Esophagus muscularis mucosa (tissue), 4 donors: ENCODE measurements at regions not wholly inside any gene's neighbourhood (a gene's known extent, or its start where the extent isn't known, plus 50 kb on each side); places are given as distances from the start of the nearest gene placed in this dataset.
"Not testable (repeated sequence)": the region's sequence is repeated elsewhere in the genome, so short reads cannot be mapped to it uniquely, and the experiment has no call there.

ENCODE experiments used
- DNase-seq: peaks from one replicate; pipeline ENCODE4 v3.0.0-alpha.2; 2017; ENCODE audit errors: extremely low spot score
- H3K27ac ChIP-seq, 4 donors: fragments of 200-600 bp; sonication (generic); replicated peaks in 1 of 4; 1 replicate in 3 of 4; 2 replicates in 1 of 4; pipeline ENCODE4 v1.5.1; 2016 to 2019; ENCODE audit warnings: mild to moderate bottlenecking in 1 of 4
- H3K27me3 ChIP-seq, 4 donors: fragments of 200-600 bp; sonication (generic); one replicate each; pipeline versions ENCODE4 v1.5.1 to v1.6.0; 2016 to 2019
- H3K36me3 ChIP-seq, 4 donors: fragments of 200-600 bp; sonication (generic); one replicate each; pipeline ENCODE4 v1.5.1; 2016 to 2019
- H3K4me1 ChIP-seq, 4 donors: fragments of 200-600 bp; sonication (generic); one replicate each; pipeline ENCODE4 v1.5.1; 2016 to 2019
- H3K4me3 ChIP-seq, 4 donors: fragments of 200-600 bp; sonication (generic); 1 replicate in 2 of 4; 2 replicates in 2 of 4; pipeline ENCODE4 v1.5.1; 2016 to 2019; ENCODE audit warnings: mild to moderate bottlenecking in 4 of 4, moderate library complexity in 1 of 4
- H3K9me3 ChIP-seq, 4 donors: fragments of 200-600 bp; sonication (generic); 1 replicate in 3 of 4; 2 replicates in 1 of 4; pipeline ENCODE4 v1.5.1; 2016 to 2019
- CTCF ChIP-seq, 3 experiments: fragments of 200-600 bp in 2 of 3; fragments of 450-650 bp in 1 of 3; sonication (generic) in 2 of 3; IDR thresholded peaks; one replicate each; pipeline ENCODE4 v1.5.1; 2017 to 2019; ENCODE audit warnings: antibody characterized with exemption in 3 of 3, mild to moderate bottlenecking in 2 of 3, moderate library complexity in 1 of 3
- EP300 ChIP-seq: sonication (generic); formaldehyde crosslinking; IDR thresholded peaks from one replicate; pipeline ENCODE4 v1.6.1; 2017; ENCODE audit warnings: antibody characterized with exemption
- POLR2A ChIP-seq: fragments of 450-650 bp; IDR thresholded peaks from one replicate; pipeline ENCODE4 v1.6.1; 2017; ENCODE audit warnings: antibody characterized with exemption, moderate library complexity, mild to moderate bottlenecking, low read depth
- POLR2AphosphoS5 ChIP-seq, 2 donors: sonication (generic); formaldehyde crosslinking; IDR thresholded peaks; one replicate each; pipeline ENCODE4 v1.6.1; 2017; ENCODE audit warnings: antibody characterized with exemption in 2 of 2
- WGBS: methylation state at CpG from one replicate; pipeline ENCODE4 v1.1.5; 2018; 5-methylcytosine and 5-hydroxymethylcytosine counted together
- intact Hi-C: fragments of 100-400 bp; cut with DNase I; formaldehyde crosslinking; loops from one replicate; pipeline ENCODE4 v1.15.1; 2023

GRCh38 chr6:119832411-119832810 lies 482.9 kb upstream of the MAN1A1 start:
- TF ChIP-seq EP300: no peak
- TF ChIP-seq POLR2AphosphoS5 (IDR thresholded peaks at IDR 0.05): no peak
- no peak for TF ChIP-seq POLR2A
- TF ChIP-seq CTCF (IDR thresholded peaks at IDR 0.05): no peak
- H3K27ac ChIP-seq: no peak overlapping the region
- no peaks in the 10 kb centered on the region for H3K4me1 ChIP-seq
- H3K36me3 ChIP-seq: no peaks in the 10 kb centered on the region
- H3K27me3 ChIP-seq: no peaks in the 10 kb centered on the region
- intact Hi-C loops: no loop called here
- no peak for DNase-seq
- H3K9me3 ChIP-seq: no peaks in the 10 kb centered on the region
- H3K4me3 ChIP-seq: no peak overlapping the region
- 55% methylated on average over 1 of the region's 1 CpG for WGBS

DNA sequence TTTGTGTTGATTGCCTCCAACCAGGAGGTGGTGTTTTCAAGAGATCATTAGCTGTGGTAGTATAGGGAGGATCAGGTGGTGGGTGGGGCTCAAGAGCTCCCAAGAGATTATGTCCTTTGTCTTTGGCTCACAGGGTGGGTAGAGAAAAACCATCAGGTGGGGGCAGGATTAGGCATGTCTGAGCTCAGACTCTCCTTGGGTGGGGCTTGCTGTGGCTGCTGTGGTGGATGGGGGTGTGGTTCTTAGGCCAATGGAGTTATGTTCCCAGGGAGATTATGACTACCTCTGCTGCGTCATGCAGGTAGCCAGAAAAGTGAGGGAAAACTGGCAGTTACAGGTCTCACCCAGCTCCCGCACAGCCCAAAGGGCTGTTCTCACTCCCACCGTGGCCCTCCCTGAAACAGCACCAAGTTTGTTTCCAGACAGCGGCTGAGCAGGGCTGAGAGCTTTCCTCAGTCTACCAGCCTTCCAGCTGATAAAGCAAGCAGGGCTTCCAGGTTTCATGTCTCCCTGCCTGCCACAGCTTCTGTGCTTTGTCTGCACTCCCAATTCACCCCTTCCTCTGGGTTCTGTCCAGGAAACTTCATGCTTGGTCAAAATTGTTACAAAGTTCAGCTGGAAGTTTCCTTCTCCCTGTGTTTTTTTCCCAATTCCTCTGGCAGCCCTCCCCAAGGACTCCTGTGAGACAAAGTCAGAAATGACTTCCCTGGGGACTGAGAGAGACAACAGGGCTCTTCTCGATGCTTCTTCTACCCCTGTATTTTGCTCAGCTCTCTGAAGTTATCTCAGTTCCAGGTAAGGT lies 481.1 kb upstream of the MAN1A1 start:
- no peak for TF ChIP-seq POLR2A
- TF ChIP-seq CTCF (IDR thresholded peaks at IDR 0.05): no peak
- no peak for TF ChIP-seq EP300
- TF ChIP-seq POLR2AphosphoS5 (IDR thresholded peaks at IDR 0.05): no peak
- WGBS: 85% methylated on average over 5 of the region's 5 CpGs
- H3K36me3 ChIP-seq: no peaks in the 10 kb centered on the region
- intact Hi-C loops: no loop called here
- H3K9me3 ChIP-seq: no peaks in the 10 kb centered on the region
- H3K4me1 ChIP-seq: no peaks in the 10 kb centered on the region
- DNase-seq: no peak
- no peak overlapping the region for H3K4me3 ChIP-seq
- no peaks in the 10 kb centered on the region for H3K27me3 ChIP-seq
- no peak overlapping the region for H3K27ac ChIP-seq

DNA sequence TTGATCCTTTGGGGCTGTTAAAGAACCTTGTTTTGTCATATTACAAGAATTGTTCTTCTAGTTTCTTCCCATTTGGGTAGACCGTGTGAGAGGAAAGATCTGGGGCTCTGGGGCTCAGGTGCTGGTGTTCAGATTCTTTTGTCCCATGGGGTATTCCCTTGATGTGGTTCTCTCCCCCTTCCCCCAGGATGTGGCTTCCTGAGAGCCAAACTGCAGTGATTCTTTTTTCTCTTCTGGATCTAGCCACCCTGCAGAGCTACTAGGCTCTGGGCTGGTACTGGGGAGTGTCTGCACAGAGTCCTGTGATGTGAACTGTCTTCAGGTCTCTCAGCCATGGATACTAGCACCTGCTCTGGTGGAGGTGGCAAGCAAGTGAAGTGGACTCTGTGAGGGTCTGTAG lies 480.5 kb upstream of the MAN1A1 start:
- Histone ChIP-seq H3K9me3 (no peaks in the 10 kb centered on the region), H3K27me3 (no peaks in the 10 kb centered on the region), H3K27ac (no peak overlapping the region), H3K4me1 (no peaks in the 10 kb centered on the region), H3K36me3 (no peaks in the 10 kb centered on the region), H3K4me3 (no peak overlapping the region)
- DNase-seq: no peak
- TF ChIP-seq CTCF (IDR thresholded peaks at IDR 0.05): no peak
- no peak for TF ChIP-seq POLR2AphosphoS5 (IDR thresholded peaks at IDR 0.05)
- TF ChIP-seq EP300: no peak
- TF ChIP-seq POLR2A: no peak
- WGBS: 95% methylated on average over 1 of the region's 1 CpG
- intact Hi-C loops: no loop called here

- H3K4me1 ChIP-seq, DNase-seq, H3K9me3 ChIP-seq, H3K27me3 ChIP-seq, H3K4me3 ChIP-seq, intact Hi-C loops, H3K36me3 ChIP-seq, H3K27ac ChIP-seq: not testable (repeated sequence)
- 92% methylated on average over 4 of the region's 4 CpGs for WGBS
Measured at GRCh38 chr6:119829499-119829898, 479.9 kb upstream of the MAN1A1 start.

DNA sequence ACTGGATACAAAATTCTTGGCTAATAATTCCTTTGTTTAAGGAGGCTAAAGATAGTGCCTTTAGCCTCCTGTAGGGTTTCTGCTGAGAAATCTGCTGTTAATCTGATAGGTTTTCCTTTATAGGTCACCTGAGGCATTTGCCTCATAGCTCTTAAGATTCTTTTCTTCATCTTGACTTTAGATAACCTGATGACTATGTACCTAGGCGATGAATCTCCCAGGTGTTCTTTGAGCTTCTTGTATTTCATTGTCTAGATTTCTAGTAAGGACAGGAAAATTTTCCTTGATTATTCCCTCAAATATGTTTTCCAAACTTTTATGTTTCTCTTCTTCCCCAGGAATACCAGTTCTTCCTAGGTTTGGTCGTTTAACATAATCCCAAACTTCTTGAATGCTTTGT lies 479.4 kb upstream of the MAN1A1 start:
- H3K36me3 ChIP-seq: no peaks in the 10 kb centered on the region
- no peak overlapping the region for H3K4me3 ChIP-seq
- TF ChIP-seq POLR2AphosphoS5 (IDR thresholded peaks at IDR 0.05) (no peak), EP300 (no peak), POLR2A (no peak), CTCF (IDR thresholded peaks at IDR 0.05) (no peak)
- H3K27me3 ChIP-seq: no peaks in the 10 kb centered on the region
- no peaks in the 10 kb centered on the region for H3K9me3 ChIP-seq
- no peaks in the 10 kb centered on the region for H3K4me1 ChIP-seq
- no peak overlapping the region for H3K27ac ChIP-seq
- intact Hi-C loops: no loop called here
- WGBS: 92% methylated on average over 2 of the region's 2 CpGs
- no peak for DNase-seq
